ENCODE measurements at regions not wholly inside any gene's neighbourhood (a gene's known extent, or its start where the extent isn't known, plus 50 kb on each side); places are given as distances from the start of the nearest gene placed in this dataset.

DNA sequence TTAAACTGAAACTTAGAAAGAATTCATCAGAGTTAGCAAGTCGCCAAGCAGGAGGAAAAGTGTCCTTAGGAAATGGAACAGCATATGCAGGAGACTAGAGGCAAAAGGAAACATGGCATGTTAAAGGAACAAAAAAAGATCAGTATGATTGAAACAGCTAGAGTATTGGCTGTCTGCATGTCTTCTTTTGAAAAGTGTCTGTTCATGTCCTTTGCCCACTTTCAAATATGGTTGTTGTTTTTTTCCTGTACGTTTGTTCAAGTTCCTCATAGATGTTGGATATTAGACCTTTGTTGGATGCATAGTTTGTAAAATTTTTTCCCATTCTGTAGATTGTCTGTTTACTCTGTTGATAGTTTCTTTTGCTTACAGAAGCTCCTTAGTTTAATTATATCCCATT lies 161.6 kb downstream of the NR4A2 start:
- TF ChIP-seq, protein P1, sequence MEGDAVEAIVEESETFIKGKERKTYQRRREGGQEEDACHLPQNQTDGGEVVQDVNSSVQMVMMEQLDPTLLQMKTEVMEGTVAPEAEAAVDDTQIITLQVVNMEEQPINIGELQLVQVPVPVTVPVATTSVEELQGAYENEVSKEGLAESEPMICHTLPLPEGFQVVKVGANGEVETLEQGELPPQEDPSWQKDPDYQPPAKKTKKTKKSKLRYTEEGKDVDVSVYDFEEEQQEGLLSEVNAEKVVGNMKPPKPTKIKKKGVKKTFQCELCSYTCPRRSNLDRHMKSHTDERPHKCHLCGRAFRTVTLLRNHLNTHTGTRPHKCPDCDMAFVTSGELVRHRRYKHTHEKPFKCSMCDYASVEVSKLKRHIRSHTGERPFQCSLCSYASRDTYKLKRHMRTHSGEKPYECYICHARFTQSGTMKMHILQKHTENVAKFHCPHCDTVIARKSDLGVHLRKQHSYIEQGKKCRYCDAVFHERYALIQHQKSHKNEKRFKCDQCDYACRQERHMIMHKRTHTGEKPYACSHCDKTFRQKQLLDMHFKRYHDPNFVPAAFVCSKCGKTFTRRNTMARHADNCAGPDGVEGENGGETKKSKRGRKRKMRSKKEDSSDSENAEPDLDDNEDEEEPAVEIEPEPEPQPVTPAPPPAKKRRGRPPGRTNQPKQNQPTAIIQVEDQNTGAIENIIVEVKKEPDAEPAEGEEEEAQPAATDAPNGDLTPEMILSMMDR (IDR thresholded peaks at IDR 0.05; ENCODE audit: low read length, missing control alignments) = no peak
- no peak overlapping the region for H3K4me3 ChIP-seq (replicated peaks; ENCODE audit: low read depth, low read length)
- DNase-seq (ENCODE audit: low read depth) = no peak

GRCh38 chr2:156165742-156166141 lies 166.8 kb downstream of the NR4A2 start:
- H3K4me3 ChIP-seq (replicated peaks; ENCODE audit: low read depth, low read length) = no peak overlapping the region
- DNase-seq (ENCODE audit: low read depth) = no peak
- TF ChIP-seq, protein P1 (IDR thresholded peaks at IDR 0.05; ENCODE audit: low read length, missing control alignments) = no peak

- TF ChIP-seq, protein P1 (IDR thresholded peaks at IDR 0.05; ENCODE audit: low read length, missing control alignments) = no peak
- H3K4me3 ChIP-seq (replicated peaks; ENCODE audit: low read depth, low read length) = no peak overlapping the region
- DNase-seq (ENCODE audit: low read depth) = no peak
Observed at GRCh38 chr2:156164091-156164720, 168.3 kb downstream of the NR4A2 start.

DNA sequence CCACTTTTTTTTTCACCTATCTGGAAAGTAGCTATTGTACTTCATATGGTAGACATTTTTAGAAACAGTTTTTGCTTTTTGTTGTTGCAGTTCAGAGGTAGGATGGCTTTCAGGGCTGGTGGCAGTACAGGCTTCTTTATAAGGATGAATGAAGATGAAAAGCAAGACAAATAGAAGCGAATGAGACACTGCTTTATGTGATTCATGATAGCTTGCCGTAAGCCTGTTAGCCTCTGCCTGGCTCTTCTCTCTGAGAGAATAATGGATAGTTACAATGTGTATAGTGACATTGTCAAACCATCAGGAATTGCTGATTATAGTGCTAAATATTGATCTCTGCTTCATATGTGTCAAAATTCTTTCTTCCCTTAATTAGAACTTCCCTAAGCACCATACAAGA lies 173.7 kb downstream of the NR4A2 start:
- no peak for DNase-seq (ENCODE audit: low read depth)
- no peak overlapping the region for H3K4me3 ChIP-seq (replicated peaks; ENCODE audit: low read depth, low read length)
- TF ChIP-seq, protein P1 (IDR thresholded peaks at IDR 0.05; ENCODE audit: low read length, missing control alignments) = no peak

- TF ChIP-seq, protein P1 (IDR thresholded peaks at IDR 0.05; ENCODE audit: low read length, missing control alignments) = no peak
- H3K4me3 ChIP-seq (replicated peaks; ENCODE audit: low read depth, low read length) = no peak overlapping the region
- DNase-seq (ENCODE audit: low read depth) = no peak
Observed at GRCh38 chr2:156157670-156158069, 174.9 kb downstream of the NR4A2 start.

DNA sequence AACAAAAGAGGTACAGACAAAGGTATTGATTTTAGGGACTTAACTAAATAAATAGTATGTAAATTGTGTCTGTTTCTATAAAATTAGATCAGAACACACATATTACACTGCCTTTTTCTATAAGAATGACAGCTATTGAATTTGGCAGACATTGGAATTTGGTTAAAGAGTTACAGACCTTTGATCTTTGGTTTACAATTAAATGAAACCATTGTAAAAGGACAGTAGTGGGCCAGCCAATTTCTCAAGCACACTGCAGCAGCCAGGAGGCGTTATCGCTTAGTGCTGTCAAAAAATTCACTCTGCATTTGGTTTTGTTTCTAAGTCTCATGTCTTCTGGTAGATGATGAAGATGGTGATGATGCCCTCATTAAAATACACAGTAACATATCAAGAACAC lies 175.9 kb downstream of the NR4A2 start:
- no peak overlapping the region for H3K4me3 ChIP-seq (replicated peaks; ENCODE audit: low read depth, low read length)
- no peak for DNase-seq (ENCODE audit: low read depth)
- TF ChIP-seq, protein P1 (IDR thresholded peaks at IDR 0.05; ENCODE audit: low read length, missing control alignments) = no peak

DNA sequence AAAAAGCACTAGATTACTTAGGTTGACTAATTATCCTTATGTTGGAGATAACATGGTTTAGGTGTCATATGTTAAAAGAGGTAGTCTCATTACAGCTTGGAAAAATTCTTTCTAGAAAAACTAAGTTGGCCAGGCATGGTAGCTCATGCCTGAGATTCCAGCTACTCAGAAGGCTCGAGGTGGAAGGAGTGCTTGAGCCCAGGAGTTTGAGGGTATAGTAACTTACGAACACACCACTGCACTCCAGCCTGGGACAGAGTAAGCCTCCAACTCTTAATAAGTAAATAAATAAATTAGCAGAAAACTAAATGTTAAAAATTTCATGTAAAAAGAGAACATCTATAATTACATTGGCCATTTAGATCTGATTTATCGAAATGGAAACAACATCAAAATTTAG lies 177.2 kb downstream of the NR4A2 start:
- H3K4me3 ChIP-seq (replicated peaks; ENCODE audit: low read depth, low read length) = no peak overlapping the region
- TF ChIP-seq, protein P1 (IDR thresholded peaks at IDR 0.05; ENCODE audit: low read length, missing control alignments) = no peak
- no peak for DNase-seq (ENCODE audit: low read depth)

All from fibroblast of pulmonary artery (primary cell).